Sigmoid colon (tissue), 6 donors: ENCODE measurements at regions not wholly inside any gene's neighbourhood (a gene's known extent, or its start where the extent isn't known, plus 50 kb on each side); places are given as distances from the start of the nearest gene placed in this dataset.

ENCODE experiments used
- DNase-seq: peaks from one replicate; pipeline ENCODE4 v3.0.0-alpha.2; 2019
- H3K27ac ChIP-seq, 4 donors: fragments of 200-600 bp; sonication (generic); one replicate each; pipeline ENCODE4 v1.5.1; 2016 to 2019; ENCODE audit warnings: mild to moderate bottlenecking in 1 of 4
- H3K27me3 ChIP-seq, 3 donors: fragments of 200-600 bp; sonication (generic); one replicate each; pipeline ENCODE4 v1.5.1; 2019; ENCODE audit warnings: mild to moderate bottlenecking in 1 of 3
- H3K36me3 ChIP-seq, 4 donors: fragments of 200-600 bp; sonication (generic); one replicate each; pipeline ENCODE4 v1.5.1; 2016 to 2019
- H3K4me1 ChIP-seq, 4 donors: fragments of 200-600 bp; sonication (generic); one replicate each; pipeline ENCODE4 v1.5.1; 2017 to 2019
- H3K4me3 ChIP-seq, 4 donors: fragments of 200-600 bp; sonication (generic); one replicate each; pipeline ENCODE4 v1.5.1; 2017 to 2019; ENCODE audit warnings: mild to moderate bottlenecking in 2 of 4, moderate library complexity in 1 of 4
- H3K9me3 ChIP-seq, 4 donors: fragments of 200-600 bp in 3 of 4; sonication (generic) in 3 of 4; one replicate each; pipeline versions ENCODE4 v1.5.1 to v1.6.1; 2013 to 2019
- EP300 ChIP-seq, 4 donors: sonication (generic); formaldehyde crosslinking; IDR thresholded peaks; one replicate each; pipeline ENCODE4 v1.6.1; 2017; ENCODE audit warnings: antibody characterized with exemption in 4 of 4
- POLR2A ChIP-seq, 2 donors: fragments of 450-650 bp; IDR thresholded peaks; one replicate each; pipeline ENCODE4 v1.6.1; 2016; ENCODE audit warnings: antibody characterized with exemption in 2 of 2, mild to moderate bottlenecking in 2 of 2, moderate library complexity in 2 of 2
- POLR2AphosphoS5 ChIP-seq, 4 donors: sonication (generic); formaldehyde crosslinking; IDR thresholded peaks; one replicate each; pipeline ENCODE4 v1.6.1; 2017; ENCODE audit warnings: antibody characterized with exemption in 4 of 4
- WGBS, 2 donors: extraction: QIAGEN DNeasy Blood & Tissue Kit; methylation state at CpG; one replicate each; pipeline ENCODE4 v1.1.7; 2013; 5-methylcytosine and 5-hydroxymethylcytosine counted together
- intact Hi-C: fragments of 100-400 bp; cut with DNase I; formaldehyde crosslinking; loops from one replicate; pipeline ENCODE4 v1.15.1; 2023
- TF ChIP-seq, protein P1 (sequence below), 4 experiments: fragments of 450-650 bp in 3 of 4; fragments of 200-600 bp in 1 of 4; IDR thresholded peaks; one replicate each; pipeline ENCODE4 v1.5.1; 2016 to 2019; ENCODE audit warnings: antibody characterized with exemption in 4 of 4, mild to moderate bottlenecking in 3 of 4, moderate library complexity in 2 of 4
- donor health status: healthy with polysubstance abuse.
- donor health status: healthy.

GRCh38 chrX:98380556-98380955, 1496.8 kb downstream of the RPA4 start:
- intact Hi-C loops = no loop called here
- Histone ChIP-seq H3K27ac (no peak overlapping the region), H3K4me1 (no peaks in the 10 kb centered on the region), H3K27me3 (no peaks in the 10 kb centered on the region), H3K36me3 (no peaks in the 10 kb centered on the region), H3K4me3 (no peak overlapping the region), H3K9me3 (no peaks in the 10 kb centered on the region)
- WGBS, 2 donors = 89 to 90% methylated on average over 10 of the region's 10 CpGs
- no peak for TF ChIP-seq EP300 (IDR thresholded peaks at IDR 0.05)
- TF ChIP-seq POLR2A (IDR thresholded peaks at IDR 0.05) = no peak
- TF ChIP-seq, protein P1, sequence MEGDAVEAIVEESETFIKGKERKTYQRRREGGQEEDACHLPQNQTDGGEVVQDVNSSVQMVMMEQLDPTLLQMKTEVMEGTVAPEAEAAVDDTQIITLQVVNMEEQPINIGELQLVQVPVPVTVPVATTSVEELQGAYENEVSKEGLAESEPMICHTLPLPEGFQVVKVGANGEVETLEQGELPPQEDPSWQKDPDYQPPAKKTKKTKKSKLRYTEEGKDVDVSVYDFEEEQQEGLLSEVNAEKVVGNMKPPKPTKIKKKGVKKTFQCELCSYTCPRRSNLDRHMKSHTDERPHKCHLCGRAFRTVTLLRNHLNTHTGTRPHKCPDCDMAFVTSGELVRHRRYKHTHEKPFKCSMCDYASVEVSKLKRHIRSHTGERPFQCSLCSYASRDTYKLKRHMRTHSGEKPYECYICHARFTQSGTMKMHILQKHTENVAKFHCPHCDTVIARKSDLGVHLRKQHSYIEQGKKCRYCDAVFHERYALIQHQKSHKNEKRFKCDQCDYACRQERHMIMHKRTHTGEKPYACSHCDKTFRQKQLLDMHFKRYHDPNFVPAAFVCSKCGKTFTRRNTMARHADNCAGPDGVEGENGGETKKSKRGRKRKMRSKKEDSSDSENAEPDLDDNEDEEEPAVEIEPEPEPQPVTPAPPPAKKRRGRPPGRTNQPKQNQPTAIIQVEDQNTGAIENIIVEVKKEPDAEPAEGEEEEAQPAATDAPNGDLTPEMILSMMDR (IDR thresholded peaks at IDR 0.05) = no peak
- no peak for TF ChIP-seq POLR2AphosphoS5 (IDR thresholded peaks at IDR 0.05)
- no peak for DNase-seq

- H3K27me3 ChIP-seq = no peaks in the 10 kb centered on the region
- H3K9me3 ChIP-seq = no peaks in the 10 kb centered on the region
- H3K4me3 ChIP-seq = no peak overlapping the region
- no peak for TF ChIP-seq EP300 (IDR thresholded peaks at IDR 0.05)
- no peak for TF ChIP-seq POLR2AphosphoS5 (IDR thresholded peaks at IDR 0.05)
- no peak for TF ChIP-seq POLR2A (IDR thresholded peaks at IDR 0.05)
- H3K27ac ChIP-seq = no peak overlapping the region
- H3K4me1 ChIP-seq = no peaks in the 10 kb centered on the region
- intact Hi-C loops = no loop called here
- no peak for DNase-seq
- no peaks in the 10 kb centered on the region for H3K36me3 ChIP-seq
- WGBS, 2 donors = 31 to 60% methylated on average over 1 of the region's 1 CpG
These were observed 1514.8 kb downstream of the RPA4 start for GRCh38 chrX:98398542-98398941.

DNA sequence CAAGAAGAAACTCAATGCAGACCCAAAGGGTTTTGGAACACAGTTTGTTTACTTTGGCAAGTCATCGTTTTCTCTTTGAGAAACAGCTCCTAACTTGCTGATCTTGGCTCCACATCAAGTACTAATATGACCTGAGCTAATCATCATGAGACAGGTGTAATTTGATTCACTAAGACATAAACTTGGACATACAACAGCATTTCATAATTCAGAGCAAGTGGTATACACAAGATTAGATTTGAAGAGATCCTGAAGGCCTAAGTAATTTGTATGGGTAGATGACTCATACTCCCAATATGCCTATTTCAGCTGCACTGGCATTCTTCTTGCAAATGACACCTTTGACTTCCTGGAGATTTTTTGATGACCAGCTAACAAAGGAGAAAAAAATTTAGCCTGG, 1521.7 kb downstream of the RPA4 start:
- 14 to 58% methylated on average over 1 of the region's 1 CpG for WGBS, 2 donors
- intact Hi-C loops = no loop called here
- TF ChIP-seq POLR2AphosphoS5 (IDR thresholded peaks at IDR 0.05) (no peak), POLR2A (IDR thresholded peaks at IDR 0.05) (no peak), EP300 (IDR thresholded peaks at IDR 0.05) (no peak)
- TF ChIP-seq, protein P1 (IDR thresholded peaks at IDR 0.05) = no peak
- Histone ChIP-seq H3K27me3 (no peaks in the 10 kb centered on the region), H3K27ac (no peak overlapping the region), H3K36me3 (no peaks in the 10 kb centered on the region), H3K4me3 (no peak overlapping the region), H3K9me3 (no peaks in the 10 kb centered on the region), H3K4me1 (no peaks in the 10 kb centered on the region)
- no peak for DNase-seq

DNA sequence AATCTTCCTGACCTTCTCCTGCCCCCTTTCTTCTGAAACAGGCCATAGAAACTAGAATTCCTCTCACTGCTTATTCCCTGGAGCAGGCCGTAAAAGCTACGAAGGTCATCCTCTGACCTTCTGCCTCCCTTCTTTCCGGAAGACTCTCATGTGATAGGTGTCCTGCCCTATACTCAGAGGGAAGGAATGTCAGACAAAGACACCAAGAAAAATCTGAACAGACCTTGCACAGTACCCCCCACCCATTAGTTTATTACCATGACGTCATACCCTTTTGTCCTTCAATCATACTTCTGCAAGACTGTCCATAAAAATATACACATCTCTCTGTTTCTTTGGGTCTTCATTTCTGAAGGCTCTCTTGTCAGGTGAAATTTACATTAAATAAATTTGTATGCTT, 1523.9 kb downstream of the RPA4 start:
- 57 to 65% methylated on average over 4 of the region's 4 CpGs for WGBS, 2 donors
- intact Hi-C loops = no loop called here
- Histone ChIP-seq H3K9me3 (no peaks in the 10 kb centered on the region), H3K27ac (no peak overlapping the region), H3K36me3 (no peaks in the 10 kb centered on the region), H3K27me3 (no peaks in the 10 kb centered on the region), H3K4me3 (no peak overlapping the region), H3K4me1 (no peaks in the 10 kb centered on the region)
- no peak for DNase-seq
- TF ChIP-seq POLR2A (IDR thresholded peaks at IDR 0.05) = no peak
- no peak for TF ChIP-seq EP300 (IDR thresholded peaks at IDR 0.05)
- no peak for TF ChIP-seq POLR2AphosphoS5 (IDR thresholded peaks at IDR 0.05)
- TF ChIP-seq, protein P1 (IDR thresholded peaks at IDR 0.05) = no peak

DNA sequence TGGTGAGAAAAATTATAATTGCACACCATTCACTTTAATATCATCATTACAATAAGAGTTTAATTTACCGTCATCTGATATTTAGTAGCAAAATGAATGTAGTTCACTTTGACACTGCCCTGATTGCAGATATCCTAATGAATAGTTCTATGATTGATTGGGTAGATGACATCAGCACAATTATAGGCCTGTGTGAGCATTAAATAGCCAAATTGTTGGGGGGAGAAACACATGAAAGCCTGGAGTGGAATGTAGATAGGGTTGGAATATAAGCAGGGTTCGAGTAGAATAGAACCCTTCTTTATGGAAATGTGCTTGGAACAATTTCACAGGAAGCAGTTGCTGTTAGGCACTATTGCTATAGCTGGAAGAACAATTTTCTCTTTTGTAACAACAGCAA, 1526.2 kb downstream of the RPA4 start:
- no peak for DNase-seq
- no peaks in the 10 kb centered on the region for H3K9me3 ChIP-seq
- no peaks in the 10 kb centered on the region for H3K27me3 ChIP-seq
- 79 to 88% methylated on average over 2 of the region's 2 CpGs for WGBS, 2 donors
- H3K27ac ChIP-seq = no peak overlapping the region
- TF ChIP-seq POLR2A (IDR thresholded peaks at IDR 0.05) (no peak), POLR2AphosphoS5 (IDR thresholded peaks at IDR 0.05) (no peak), EP300 (IDR thresholded peaks at IDR 0.05) (no peak)
- TF ChIP-seq, protein P1 (IDR thresholded peaks at IDR 0.05) = no peak
- no peak overlapping the region for H3K4me3 ChIP-seq
- intact Hi-C loops = no loop called here
- no peaks in the 10 kb centered on the region for H3K4me1 ChIP-seq
- H3K36me3 ChIP-seq = no peaks in the 10 kb centered on the region
